CD4-positive, alpha-beta T cell treated with Interleukin-4 for 1 hour (primary cell): ENCODE measurements at regions not wholly inside any gene's neighbourhood (a gene's known extent, or its start where the extent isn't known, plus 50 kb on each side); places are given as distances from the start of the nearest gene placed in this dataset.

Experiments used
- DNase-seq, 2 donors: peaks; one replicate each; pipeline ENCODE4 v3.0.0-alpha.2; 2020 to 2022

- DNase-seq, result no peak
Observed at GRCh38 chr7:156219307-156220077, 407.2 kb upstream of the SHH start.

DNA sequence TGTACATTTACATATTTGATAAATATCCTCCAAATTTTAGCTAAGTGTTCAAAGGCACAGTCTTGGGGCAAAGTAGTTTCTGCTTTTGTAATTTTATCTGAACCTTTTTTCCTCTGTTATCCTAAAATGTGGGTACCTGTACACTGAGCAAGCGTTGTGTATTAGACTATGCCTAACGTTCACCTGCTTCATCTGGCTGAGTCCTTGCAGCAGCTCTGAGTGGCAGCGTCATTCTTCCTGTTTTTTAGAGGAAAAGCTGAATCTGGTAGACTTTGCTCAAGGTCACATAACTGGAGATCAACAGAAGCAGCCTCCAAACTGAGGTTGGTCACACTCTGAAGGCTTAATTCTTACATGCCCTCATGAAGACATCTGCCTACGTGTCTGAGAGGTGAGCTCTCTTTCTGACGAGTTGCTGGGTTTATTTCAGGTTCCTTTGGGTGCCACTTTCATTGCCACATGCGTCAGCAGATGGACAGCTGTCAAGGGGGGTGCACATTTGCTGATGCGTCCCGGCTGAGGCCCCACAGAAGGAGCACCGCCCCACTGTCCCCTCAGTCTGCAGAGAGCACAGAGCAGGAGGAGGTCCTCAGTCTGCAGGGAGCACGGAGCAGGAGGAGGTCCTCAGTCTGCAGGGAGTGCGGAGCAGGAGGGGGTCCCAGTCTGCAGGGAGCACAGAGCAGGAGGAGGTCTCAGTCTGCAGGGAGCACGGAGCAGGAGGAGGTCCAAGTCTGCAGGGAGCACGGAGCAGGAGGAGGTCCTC lies 406.5 kb upstream of the SHH start:
- no peak for DNase-seq

DNA sequence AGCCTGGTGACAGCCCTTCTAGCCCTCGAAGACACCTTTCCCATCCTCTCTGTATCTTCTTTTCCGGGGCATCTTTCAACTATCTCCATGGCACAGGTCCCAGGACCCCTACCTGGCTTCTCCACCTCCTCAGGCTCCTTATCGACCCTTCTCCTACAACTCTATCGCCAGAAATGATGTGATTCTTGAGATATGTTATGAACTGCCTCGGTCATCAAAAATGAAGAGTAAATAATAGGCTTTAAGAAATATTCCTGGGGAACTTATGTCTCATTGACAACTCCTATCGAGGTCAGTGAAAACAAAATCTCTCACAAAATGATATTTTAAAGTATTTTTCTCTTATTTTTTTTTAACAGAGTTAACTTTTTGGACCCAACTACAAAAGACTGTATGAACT lies 405.5 kb upstream of the SHH start:
- no peak for DNase-seq

DNA sequence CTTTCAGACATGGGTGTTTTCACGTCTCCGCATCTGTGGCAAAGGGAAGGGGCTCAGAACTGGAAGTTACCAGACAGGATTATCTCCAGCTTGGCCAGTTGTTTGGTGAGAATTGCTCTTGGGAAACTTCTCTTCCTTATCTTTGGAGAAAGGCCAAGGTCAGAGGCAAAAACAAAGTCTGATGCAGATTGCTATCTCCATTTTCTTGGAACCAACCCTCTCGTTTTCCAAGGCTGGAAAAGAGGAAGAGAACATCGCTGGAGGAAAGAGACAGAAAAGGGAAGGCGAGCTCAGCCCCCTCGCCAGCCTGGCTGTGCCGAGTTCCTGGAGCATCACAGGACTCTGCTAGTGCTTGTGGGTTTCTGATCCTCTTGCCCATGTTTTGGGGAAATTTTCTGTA lies 396.8 kb upstream of the SHH start:
- no peak for DNase-seq

DNA sequence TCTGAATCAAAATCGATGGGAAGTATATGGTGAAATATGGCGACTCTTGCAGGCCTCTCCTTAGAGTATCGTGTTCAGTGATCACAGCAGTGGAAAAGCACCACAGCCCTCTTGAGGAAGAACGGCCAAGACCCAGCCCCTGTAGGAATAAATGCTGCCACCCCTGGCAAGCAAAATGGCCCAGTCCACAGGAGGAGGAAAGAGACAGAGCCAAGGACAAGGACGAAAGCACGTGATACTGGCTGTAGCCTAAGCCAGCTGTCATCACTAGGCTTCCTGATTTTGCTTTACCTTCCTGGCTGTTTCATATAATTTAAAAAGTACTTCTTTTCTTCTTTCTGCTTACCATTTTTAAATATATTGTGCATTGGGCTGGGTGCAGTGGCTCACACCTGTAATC lies 395.0 kb upstream of the SHH start:
- DNase-seq, result no peak

GRCh38 chr7:156206174-156206573 lies 393.9 kb upstream of the SHH start:
- no peak for DNase-seq

- no peak for DNase-seq
Observed at GRCh38 chr7:156204820-156205219, 392.6 kb upstream of the SHH start.

GRCh38 chr7:156203923-156204322 lies 391.7 kb upstream of the SHH start:
- DNase-seq, result no peak

DNA sequence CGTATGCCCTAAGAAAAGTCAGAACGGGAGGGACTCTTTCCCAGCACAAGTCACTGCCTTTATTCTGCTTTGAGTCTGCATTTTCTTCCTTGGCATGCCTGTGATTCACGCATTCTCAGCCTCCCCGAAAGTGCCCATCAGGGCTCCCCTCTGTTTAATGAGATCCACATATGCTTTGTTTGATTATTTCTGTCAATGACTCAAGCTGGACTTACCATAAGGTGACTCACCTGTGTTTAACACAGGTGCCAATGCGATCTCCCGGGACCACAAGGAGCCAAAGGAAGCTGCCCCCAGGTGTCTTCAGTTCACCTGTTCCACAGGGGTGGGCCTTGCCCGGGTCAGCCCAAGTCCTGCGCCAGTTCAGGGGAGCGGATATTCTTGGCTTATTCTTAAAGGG lies 386.0 kb upstream of the SHH start:
- DNase-seq, result no peak

DNA sequence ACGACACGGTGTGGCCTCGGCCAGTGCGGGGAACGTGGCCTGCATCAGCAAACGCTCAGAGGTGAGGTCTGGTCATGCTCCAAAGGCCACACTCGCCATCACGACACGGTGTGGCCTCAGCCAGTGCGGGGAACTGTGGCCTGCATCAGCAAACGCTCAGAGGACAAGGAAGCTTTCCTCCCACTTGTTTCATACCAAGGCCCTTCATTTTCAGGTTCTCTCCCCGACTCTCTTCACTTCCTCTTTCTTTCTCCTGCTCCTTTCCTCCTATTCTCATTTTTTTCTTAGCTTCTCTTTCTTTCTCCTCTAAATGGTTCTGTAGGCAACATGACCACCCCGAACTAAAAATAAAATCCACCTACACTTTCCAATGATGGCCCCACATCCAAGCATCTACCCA lies 384.4 kb upstream of the SHH start:
- DNase-seq, result no peak

DNA sequence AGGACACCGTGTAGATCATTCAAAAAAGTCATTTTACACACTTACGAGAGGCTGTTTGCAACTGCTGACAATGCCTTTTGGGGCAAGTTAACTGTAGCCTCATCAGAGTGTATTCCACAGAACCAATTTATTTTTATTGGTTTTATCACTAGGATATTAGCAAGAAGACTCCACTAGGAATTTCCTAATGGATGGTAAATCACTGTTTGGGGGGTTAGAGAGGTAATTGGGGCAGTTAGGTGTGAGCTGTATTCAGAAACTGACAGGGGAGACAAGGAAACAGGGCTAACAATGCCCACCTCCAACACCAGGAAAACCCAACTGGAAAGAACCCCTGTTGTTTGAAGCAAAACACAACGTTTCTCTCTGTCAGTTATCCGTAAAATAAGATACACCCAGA lies 383.0 kb upstream of the SHH start:
- DNase-seq, result no peak

- no peak for DNase-seq
Observed at GRCh38 chr7:156194813-156195212, 382.6 kb upstream of the SHH start.

DNA sequence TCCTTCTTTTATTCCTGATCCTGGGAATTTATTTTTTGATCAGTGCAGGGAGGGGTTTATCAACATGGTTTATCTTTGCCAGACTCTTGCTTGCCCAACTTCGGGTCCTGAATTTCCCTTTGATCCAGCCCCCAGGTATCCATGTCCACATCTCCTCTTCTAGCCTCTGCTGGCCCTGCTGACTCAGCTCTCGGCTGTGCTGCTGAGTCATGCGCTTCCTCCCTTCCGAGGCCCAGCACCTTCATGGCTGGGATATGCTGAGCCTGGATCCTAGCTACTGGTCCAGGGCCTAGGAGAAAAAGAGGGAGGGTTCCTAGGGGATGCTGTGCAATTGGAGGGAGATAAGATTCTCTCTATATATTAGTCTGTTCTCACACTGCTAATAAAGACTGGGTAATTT lies 380.7 kb upstream of the SHH start:
- no peak for DNase-seq

DNA sequence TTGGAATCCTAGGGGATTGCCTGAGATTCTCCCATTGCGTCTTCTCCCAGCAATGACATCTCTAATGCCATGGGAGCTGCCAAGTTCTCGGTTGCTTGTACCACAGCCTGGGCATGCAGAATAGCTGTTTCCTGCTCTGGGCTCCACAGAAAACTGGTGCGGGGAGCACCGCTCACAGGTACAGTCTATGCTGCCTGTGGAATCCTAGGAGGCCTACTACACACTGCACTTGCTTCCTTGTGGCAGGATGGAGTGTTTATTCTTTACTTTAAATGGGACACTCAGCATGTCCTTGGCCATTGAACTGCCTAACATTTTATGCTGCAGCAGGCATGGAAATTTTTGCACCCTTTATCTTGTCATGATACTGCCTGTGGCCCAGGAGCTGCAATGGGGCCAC lies 378.8 kb upstream of the SHH start:
- DNase-seq, result no peak

DNA sequence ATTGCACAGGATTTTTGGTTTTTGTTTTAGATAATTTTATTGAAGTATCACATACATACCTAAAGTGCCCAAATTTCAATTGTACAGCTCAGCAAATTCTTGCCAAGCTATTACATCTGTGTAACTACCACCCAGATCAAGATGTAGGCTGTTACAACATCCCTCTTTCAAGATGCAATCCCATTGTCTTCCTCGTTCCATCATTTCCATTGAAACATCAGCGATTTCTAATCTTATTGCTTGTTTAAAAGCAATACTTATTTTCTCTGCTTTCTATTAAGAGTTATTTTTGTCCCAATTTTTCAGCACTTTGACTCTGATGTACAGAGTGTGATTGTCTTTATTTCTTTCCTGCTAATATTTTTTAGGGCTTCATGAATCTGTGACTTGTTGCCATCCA lies 372.8 kb upstream of the SHH start:
- DNase-seq, result no peak

GRCh38 chr7:156184164-156184563 lies 371.9 kb upstream of the SHH start:
- DNase-seq, result no peak

- DNase-seq, result no peak
Observed at GRCh38 chr7:156180451-156181229, 368.4 kb upstream of the SHH start.

GRCh38 chr7:156179872-156180390 lies 367.7 kb upstream of the SHH start:
- no peak for DNase-seq

- no peak for DNase-seq
Observed at GRCh38 chr7:156178857-156179256, 366.6 kb upstream of the SHH start.

- no peak for DNase-seq
Observed at GRCh38 chr7:156178214-156178613, 366.0 kb upstream of the SHH start.

GRCh38 chr7:156177422-156178055 lies 365.3 kb upstream of the SHH start:
- no peak for DNase-seq

GRCh38 chr7:156176039-156176438 lies 363.8 kb upstream of the SHH start:
- DNase-seq, result no peak

- DNase-seq, result no peak
Observed at GRCh38 chr7:156175003-156175402, 362.7 kb upstream of the SHH start.
